GM21515 (cell line): ENCODE measurements at regions not wholly inside any gene's neighbourhood (a gene's known extent, or its start where the extent isn't known, plus 50 kb on each side); places are given as distances from the start of the nearest gene placed in this dataset.
"Not testable (repeated sequence)": the region's sequence is repeated elsewhere in the genome, so short reads cannot be mapped to it uniquely, and the experiment has no call there.

Experiments used
- ATAC-seq: cut with Tn5 transposase; IDR thresholded peaks from one replicate; pipeline ENCODE4 v1.9.1; 2021; ENCODE audit not compliant: unreplicated experiment

GRCh38 chrX:66914080-66914479 lies 275.2 kb upstream of the EDA2R start:
- ATAC-seq = no peak

GRCh38 chrX:66912417-66912816 lies 273.5 kb upstream of the EDA2R start:
- no peak for ATAC-seq

GRCh38 chrX:66902081-66902480 lies 263.2 kb upstream of the EDA2R start:
- no peak for ATAC-seq

GRCh38 chrX:66900886-66901285 lies 262.0 kb upstream of the EDA2R start:
- no peak for ATAC-seq

GRCh38 chrX:66892004-66892403 lies 253.1 kb upstream of the EDA2R start:
- no peak for ATAC-seq

GRCh38 chrX:66889418-66889817 lies 250.5 kb upstream of the EDA2R start:
- no peak for ATAC-seq

- ATAC-seq = no peak
Measured at GRCh38 chrX:66882101-66882500, 243.2 kb upstream of the EDA2R start.

- ATAC-seq = no peak
Measured at GRCh38 chrX:66876776-66877175, 237.9 kb upstream of the EDA2R start.

GRCh38 chrX:66872771-66873170 lies 233.9 kb upstream of the EDA2R start:
- no peak for ATAC-seq

GRCh38 chrX:66863721-66864120 lies 224.8 kb upstream of the EDA2R start:
- ATAC-seq = no peak

GRCh38 chrX:66833426-66833825 lies 194.5 kb upstream of the EDA2R start:
- peak; percentile 87 for ATAC-seq

GRCh38 chrX:66815227-66815626 lies 176.3 kb upstream of the EDA2R start:
- ATAC-seq = no peak

- not testable (repeated sequence) for ATAC-seq
Measured at GRCh38 chrX:66794514-66794913, 155.6 kb upstream of the EDA2R start.

- ATAC-seq = no peak
Measured at GRCh38 chrX:66766318-66766717, 127.4 kb upstream of the EDA2R start.

GRCh38 chrX:66760651-66761050 lies 121.8 kb upstream of the EDA2R start:
- ATAC-seq = no peak

GRCh38 chrX:66756717-66757116 lies 117.8 kb upstream of the EDA2R start:
- no peak for ATAC-seq

GRCh38 chrX:66751136-66751782 lies 112.4 kb upstream of the EDA2R start:
- no peak for ATAC-seq

GRCh38 chrX:66744519-66744918 lies 105.6 kb upstream of the EDA2R start:
- not testable (repeated sequence) for ATAC-seq

GRCh38 chrX:66731398-66731797 lies 92.5 kb upstream of the EDA2R start:
- no peak for ATAC-seq

GRCh38 chrX:66728818-66729271 lies 90.0 kb upstream of the EDA2R start:
- ATAC-seq = peak; percentile 54

- no peak for ATAC-seq
Measured at GRCh38 chrX:66717926-66718325, 79.0 kb upstream of the EDA2R start.

GRCh38 chrX:66698273-66699204 lies 59.7 kb upstream of the EDA2R start:
- ATAC-seq = no peak
